Stimulated activated CD4-positive, alpha-beta T cell treated with anti-CD3 and anti-CD28 coated beads, Interleukin-12 subunit alpha, Interleukin-12 subunit beta, amount 100 ng/mL, for 24 hours (primary cell): ENCODE measurements at regions not wholly inside any gene's neighbourhood (a gene's known extent, or its start where the extent isn't known, plus 50 kb on each side); places are given as distances from the start of the nearest gene placed in this dataset.
A peak's percentile ranks its signal among the peaks of the same experiment; 100 is the strongest.
"Not testable (repeated sequence)": the region's sequence is repeated elsewhere in the genome, so short reads cannot be mapped to it uniquely, and the experiment has no call there.

Experiments
- DNase-seq, 2 experiments: peaks; one replicate each; pipeline ENCODE4 v3.0.0-alpha.2; 2020; ENCODE audit warnings: low read depth in 2 of 2

GRCh38 chrX:124690495-124690894, 344.1 kb downstream of the SH2D1A start:
- no peak for DNase-seq

DNA sequence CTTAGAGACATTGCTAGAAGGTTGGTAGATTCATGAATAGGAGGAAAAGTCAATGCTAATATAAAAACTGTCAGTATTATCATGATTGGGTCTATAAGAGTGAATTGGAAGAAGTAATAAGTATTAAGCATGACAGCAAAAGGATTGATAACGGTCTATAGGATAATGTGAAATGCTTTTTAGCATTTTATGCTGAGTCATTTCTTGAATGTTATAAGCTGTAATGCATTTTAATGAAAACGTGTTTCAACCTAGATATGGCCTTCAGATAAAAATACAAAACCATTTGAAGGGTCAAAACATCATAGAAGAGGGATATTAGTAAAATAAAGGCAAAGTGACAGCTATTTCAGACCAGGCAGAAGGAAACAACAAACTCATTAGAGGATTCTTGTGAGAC, 353.5 kb downstream of the SH2D1A start:
- DNase-seq: no peak

GRCh38 chrX:124717537-124717936, 371.2 kb downstream of the SH2D1A start:
- DNase-seq: no peak

DNA sequence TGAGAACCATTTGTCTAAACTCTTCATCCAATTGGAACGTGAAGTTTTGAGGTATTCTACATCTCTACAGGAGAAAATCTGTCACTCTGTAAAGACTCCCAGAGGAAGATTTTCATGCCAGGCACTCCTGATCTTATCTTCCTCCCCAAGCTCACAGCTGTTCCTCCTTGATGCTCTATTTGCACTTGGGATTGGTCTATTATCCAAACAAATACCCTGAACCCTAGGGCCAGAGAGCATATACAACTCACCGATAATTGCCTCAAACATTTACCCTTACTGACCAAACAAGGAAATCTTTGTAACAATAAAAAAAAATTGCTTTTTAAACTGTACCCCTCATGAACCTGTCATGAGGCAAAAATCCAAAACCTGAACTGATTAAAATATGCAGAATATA, 372.7 kb downstream of the SH2D1A start:
- no peak for DNase-seq

- no peak for DNase-seq
These were observed 374.2 kb downstream of the SH2D1A start for GRCh38 chrX:124720532-124720931.

DNA sequence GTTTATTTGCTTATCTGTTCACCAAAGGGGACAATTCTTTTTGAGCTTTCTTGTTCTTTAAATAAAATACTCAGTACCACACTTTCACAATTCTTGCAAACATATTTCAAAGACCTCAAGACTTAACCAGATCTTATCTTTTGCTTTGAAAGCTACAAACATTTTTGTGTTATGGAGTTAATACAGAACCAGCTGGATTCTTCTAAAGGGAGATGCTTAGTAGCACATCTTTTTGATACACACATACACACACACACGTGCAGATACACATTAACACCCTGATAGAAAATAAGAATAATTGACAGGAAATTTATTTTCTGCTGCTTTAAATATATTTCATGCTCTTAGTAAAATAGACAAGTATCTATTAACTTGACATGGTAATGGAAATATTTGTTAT, 379.1 kb downstream of the SH2D1A start:
- no peak for DNase-seq

GRCh38 chrX:124726292-124726691, 379.9 kb downstream of the SH2D1A start:
- DNase-seq: no peak

DNA sequence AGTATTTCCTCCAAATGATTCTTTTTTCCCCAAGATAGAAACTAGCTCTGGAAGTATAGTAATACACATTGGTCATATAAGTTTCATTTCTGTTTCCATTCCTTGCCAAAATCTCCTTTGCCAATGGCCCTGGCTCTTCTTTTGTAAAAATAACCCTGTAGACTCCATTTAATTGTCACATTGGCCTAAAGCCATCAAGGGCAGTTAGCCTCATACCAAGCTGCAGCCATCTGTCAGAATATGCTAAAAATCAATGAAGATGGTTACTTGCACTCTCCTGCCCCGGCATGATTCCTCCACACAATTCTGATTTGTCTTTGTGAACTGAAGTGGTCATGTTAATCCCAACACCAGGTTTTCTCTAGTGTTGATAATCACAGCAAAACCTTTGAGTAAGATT, 380.5 kb downstream of the SH2D1A start:
- DNase-seq: no peak

DNA sequence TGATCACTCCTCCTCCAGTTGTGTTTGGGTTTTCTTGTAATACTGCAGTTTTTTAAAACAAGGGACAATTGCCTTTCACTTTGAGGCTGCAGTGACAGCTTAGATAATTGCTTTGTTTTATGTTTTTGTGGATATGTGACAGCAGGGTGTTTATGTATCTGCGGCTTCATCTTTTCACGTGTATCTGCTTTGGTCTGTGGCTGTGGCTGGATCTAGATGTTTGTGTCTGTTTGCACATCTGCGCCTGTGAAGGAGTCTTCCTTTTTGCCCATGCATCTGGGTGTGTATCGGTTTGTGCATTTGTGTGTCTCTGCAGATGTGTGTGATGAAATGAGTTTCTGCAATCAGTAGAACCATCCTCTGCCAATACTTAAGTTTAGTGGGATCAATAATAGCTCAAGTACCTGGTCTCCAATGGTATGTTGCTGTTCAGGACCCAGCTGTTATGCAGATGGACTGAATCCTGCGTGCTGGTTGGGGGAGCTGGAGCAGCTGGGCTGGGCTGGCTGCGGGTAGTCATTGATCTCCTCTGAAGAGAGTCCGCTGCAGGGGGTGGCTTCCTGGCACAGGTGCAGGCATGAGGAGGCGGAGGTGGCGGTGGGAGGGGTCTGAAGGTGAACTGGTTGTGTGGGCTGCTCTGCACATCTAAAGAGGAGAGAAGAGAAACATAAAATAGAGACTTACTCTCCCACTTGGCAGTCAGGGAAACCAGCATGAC, 390.3 kb downstream of the SH2D1A start:
- peak; percentile 2 to 4 for DNase-seq

DNA sequence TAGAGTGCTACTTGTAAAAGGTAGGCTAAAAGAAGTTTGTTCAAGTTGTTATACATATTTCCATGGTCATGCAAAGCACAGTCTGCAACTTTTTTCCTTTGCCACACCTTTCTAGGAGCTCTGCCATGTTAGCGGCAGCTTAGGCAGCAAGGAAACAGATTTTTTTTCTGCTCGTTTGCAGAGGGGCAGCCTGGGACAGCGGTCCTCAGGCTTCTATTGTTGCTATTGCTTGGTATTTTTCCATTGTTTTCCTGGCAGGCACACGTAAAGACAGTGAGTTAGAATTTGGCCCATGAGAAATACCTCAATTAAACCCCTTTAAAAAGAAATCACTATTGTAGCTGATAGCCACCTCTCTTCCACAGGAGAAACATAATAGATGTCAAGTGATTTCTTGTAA, 391.4 kb downstream of the SH2D1A start:
- DNase-seq: no peak

- DNase-seq: no peak
These were observed 400.9 kb downstream of the SH2D1A start for GRCh38 chrX:124747295-124747694.

- DNase-seq: no peak
These were observed 418.0 kb downstream of the SH2D1A start for GRCh38 chrX:124764354-124764753.

DNA sequence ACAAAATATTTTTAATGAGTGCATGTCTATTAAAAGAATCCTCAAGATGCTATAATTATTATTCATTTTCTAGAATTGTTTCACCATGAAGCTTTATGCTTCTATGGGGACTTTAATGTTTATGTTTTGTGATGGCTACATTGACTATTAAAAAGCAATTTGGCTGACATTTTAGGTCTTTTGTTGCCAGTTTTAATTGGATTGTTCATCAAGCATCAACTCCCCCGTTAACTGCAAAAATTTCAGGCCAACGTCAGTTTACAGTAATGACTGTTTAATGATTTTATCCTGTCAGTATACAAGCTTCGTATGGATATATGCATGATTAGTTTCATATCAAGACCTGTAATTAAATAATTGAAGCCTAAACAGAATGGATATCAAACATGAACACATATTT, 422.8 kb downstream of the SH2D1A start:
- no peak for DNase-seq

GRCh38 chrX:124771292-124771691, 424.9 kb downstream of the SH2D1A start:
- DNase-seq: no peak

DNA sequence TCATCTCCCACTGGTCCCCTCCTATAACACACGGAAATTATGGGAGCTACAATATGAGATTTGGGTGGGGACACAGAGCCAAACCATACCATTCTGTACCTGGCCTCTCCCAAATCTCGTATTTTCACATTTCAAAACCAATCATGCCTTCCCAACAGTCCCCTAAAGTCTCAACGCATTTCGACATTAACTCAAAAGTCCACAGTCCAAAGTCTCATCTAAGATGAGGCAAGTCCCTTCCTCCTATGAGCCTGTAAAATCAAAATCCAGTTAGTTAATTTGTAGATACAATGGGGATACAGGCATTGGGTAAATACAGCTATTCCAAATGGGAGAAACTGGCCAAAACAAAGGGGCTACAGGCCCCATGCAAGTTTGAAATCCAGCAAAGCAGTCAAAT, 441.9 kb downstream of the SH2D1A start:
- DNase-seq: not testable (repeated sequence)

GRCh38 chrX:124789874-124790273, 443.5 kb downstream of the SH2D1A start:
- not testable (repeated sequence) for DNase-seq

GRCh38 chrX:124791492-124792095, 445.2 kb downstream of the SH2D1A start:
- DNase-seq: no peak

- no peak for DNase-seq
These were observed 450.6 kb downstream of the SH2D1A start for GRCh38 chrX:124796989-124797388.

GRCh38 chrX:124804962-124805361, 458.6 kb downstream of the SH2D1A start:
- no peak for DNase-seq

GRCh38 chrX:124805486-124805885, 459.1 kb downstream of the SH2D1A start:
- DNase-seq: no peak

GRCh38 chrX:124814106-124814505, 467.7 kb downstream of the SH2D1A start:
- no peak for DNase-seq

- DNase-seq: no peak
These were observed 471.7 kb downstream of the SH2D1A start for GRCh38 chrX:124818033-124818432.

DNA sequence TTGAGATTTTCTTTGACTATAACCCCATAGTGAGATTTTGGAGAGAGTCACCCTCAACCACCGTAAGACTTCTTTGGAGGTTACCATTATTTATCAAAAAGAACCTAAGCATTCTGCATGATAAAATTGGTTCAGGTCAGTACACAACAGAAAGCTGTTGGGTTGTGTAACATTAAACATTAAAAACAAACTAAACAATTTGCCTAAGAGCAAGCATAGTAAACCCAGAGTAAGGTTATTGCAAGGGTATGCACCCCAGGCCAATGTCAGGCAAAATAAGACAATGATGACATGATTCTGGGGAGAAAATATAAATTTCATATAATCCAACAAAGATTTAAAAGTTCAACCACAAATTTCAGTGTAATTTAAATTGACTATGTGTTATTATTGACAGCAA, 472.4 kb downstream of the SH2D1A start:
- no peak for DNase-seq

- DNase-seq: no peak
These were observed 474.4 kb downstream of the SH2D1A start for GRCh38 chrX:124820738-124821137.
